ENCODE measurements at regions not wholly inside any gene's neighbourhood (a gene's known extent, or its start where the extent isn't known, plus 50 kb on each side); places are given as distances from the start of the nearest gene placed in this dataset.

DNA sequence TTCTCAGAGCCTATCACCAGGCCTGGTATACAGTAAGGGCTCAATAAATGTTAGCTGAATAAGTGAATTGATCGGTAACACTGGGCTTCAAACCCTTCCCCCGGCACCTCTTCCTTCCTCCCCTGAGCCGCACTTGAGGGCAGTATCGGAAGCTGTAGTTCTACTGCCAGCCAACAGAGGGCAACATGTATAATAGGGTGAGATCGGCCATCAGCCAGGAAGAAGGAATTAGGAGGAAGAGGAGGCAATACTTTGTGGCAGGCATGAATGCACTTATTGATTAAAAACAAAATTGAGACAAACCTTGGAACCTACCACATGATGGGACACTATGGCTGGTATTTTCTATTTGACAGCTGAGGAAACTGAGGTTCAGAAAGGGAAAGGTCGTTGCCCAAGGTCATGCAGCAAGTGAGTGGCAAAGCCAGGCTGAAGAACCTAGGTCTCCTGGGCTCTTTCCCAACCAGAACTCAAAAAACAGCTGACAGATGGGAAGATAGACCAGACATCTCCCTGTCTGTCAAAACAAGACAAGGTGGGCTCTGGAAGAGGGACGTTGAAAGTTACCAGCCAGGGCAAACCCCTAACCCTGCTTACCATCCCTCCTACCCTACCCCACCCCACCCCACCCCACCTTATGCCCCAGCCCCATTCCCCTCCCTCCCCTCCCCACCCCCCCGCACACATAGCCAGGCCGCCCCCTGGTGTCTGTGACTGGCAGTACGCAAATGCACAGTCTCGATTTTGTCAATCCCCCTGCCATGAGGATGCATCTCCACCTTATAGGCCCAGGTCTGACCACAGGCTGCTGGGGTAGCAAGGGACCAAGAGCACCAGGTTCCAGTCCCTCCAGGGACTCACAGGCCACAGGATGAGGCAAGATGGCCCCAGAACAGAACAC, 107.3 kb upstream of the RUNX3 start:
- Histone ChIP-seq H3K4me1 (ENCODE audit: insufficient read depth, low read length) (peaks cover 56% of the 10 kb centered on the region), H3K9me3 (ENCODE audit: low read depth, low read length) (no peaks in the 10 kb centered on the region), H3K4me3 (ENCODE audit: low read length) (no peak overlapping the region), H3K27me3 (ENCODE audit: insufficient read depth, low read length) (no peaks in the 10 kb centered on the region)

DNA sequence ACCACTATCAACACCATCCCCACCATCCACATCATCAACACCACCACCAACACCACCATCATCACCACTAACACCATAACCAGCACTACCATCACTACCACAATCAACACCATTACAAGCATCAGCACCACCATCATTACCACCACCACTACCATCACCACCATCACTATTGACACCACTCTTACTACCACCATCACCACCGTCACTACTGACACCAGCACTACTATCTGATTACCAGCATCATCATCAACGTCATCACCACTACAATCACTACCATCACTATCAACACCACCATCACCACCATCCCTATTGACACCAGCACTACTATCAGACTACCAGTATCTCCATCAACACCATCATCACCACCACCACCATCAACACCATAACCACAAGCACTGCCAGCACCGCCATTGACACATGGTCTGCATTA, 106.1 kb upstream of the RUNX3 start:
- no peak overlapping the region for H3K4me3 ChIP-seq (ENCODE audit: low read length)
- H3K9me3 ChIP-seq (ENCODE audit: low read depth, low read length): no peaks in the 10 kb centered on the region
- no peaks in the 10 kb centered on the region for H3K27me3 ChIP-seq (ENCODE audit: insufficient read depth, low read length)
- peaks cover 69% of the 10 kb centered on the region for H3K4me1 ChIP-seq (ENCODE audit: insufficient read depth, low read length)

DNA sequence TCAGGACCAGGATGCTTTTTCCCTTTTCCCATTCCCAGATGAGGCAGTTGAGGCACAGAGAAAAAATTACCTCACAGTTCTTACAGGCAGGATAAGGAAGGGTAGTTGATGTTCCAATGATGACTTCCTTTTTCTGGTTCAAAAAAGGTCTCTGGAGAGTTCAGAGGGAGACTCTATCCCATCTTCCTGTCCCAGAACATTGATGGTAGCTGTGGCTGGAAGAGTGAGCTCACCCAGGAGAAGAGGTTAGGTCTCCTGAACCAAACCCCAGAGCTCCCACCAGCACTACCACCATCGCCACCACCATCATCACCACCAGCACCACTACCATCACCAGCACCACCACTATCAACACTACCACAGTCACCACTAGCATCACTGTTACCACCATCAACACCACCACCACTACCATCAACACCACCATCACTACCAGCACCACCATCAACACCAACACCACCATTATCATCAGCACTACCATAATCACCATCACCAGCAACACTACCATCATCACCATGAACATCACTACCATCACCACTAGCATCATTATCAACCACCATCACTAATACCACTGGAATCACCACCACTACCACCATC, 105.5 kb upstream of the RUNX3 start:
- Histone ChIP-seq H3K4me1 (ENCODE audit: insufficient read depth, low read length) (peaks cover 74% of the 10 kb centered on the region), H3K27me3 (ENCODE audit: insufficient read depth, low read length) (no peaks in the 10 kb centered on the region), H3K9me3 (ENCODE audit: low read depth, low read length) (no peaks in the 10 kb centered on the region), H3K4me3 (ENCODE audit: low read length) (no peak overlapping the region)

DNA sequence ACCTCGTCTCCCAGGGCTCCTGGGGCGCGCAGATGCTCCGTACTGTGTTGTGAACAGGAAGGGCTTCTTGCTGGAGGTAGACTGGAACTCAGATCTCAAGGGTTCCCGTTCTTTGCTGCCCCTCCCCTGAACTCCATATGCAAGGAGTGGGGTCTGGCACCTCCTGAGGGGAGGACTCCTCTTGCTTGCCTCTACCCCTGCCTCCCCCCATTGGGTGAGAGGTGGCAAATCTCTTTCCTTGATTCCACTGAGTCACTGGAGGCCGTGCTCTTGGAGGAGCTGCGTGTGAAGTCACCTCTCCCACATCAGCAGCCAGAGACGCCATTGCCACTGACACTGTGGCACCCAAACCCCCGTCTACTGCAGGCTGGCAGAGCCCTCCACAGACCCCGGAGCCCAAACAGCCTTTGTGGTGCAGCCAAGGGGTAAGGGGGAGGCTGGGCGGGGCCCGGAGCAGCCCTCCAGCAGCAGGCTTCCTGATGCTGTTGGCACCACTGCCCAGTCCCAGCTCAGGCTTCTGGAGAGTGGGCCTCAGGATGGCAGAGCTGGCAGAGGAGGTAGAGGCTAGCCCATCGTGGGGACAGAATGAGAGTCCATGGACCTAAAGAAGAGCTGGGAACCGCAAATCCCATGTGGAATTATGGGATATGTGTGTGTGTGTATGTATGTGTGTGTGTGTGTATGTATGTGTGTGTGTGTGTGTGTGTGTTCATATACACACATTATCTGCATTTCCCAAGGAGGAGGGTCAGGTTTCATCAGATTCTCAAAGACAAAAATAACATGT, 104.9 kb upstream of the RUNX3 start:
- H3K4me1 ChIP-seq (ENCODE audit: insufficient read depth, low read length): peaks cover 81% of the 10 kb centered on the region
- H3K9me3 ChIP-seq (ENCODE audit: low read depth, low read length): no peaks in the 10 kb centered on the region
- H3K27me3 ChIP-seq (ENCODE audit: insufficient read depth, low read length): no peaks in the 10 kb centered on the region
- H3K4me3 ChIP-seq (ENCODE audit: low read length): no peak overlapping the region

DNA sequence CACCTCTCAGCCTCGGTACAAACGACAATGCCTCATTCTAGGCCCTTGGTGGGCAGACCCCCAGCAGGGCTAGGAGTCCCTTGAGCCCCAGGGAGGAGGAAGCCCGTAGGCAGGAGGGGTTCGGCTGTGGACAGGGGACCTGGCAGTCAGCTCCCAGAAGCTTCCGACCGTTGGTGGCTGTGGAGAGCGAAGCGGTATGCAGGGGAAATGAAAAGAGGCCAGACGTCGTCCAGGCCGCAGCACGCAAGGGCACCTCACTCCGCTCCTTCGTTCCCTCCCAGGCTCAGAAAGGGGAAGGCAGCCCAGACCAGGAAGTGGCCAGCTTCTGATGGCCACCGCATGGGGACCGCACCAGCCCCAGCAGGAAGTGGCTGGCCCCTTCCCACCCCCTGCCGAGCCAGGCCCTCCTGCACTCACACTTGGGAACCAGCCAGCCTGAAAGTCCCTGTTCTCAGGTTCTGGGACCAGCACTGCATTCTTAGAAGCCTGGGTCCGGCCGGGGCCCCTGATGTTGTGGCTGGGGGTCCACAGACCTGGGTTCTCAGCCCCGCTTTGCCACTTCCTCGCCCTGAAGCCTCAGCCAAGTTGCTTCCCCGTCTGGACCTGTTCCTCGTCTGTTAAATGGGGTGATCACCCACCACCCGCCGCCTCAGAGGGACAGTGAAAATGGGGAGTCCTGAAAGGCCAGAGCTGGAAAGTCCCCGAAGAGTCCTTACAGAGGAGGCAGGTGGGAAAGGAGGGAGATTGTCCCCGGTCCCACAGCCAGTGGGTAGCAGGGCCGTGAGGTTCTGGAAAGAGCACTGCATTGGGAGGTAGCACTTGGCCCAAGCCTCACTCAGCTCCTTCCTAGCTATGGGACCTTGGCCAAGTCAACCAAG, 104.0 kb upstream of the RUNX3 start:
- H3K4me3 ChIP-seq (ENCODE audit: low read length): no peak overlapping the region

DNA sequence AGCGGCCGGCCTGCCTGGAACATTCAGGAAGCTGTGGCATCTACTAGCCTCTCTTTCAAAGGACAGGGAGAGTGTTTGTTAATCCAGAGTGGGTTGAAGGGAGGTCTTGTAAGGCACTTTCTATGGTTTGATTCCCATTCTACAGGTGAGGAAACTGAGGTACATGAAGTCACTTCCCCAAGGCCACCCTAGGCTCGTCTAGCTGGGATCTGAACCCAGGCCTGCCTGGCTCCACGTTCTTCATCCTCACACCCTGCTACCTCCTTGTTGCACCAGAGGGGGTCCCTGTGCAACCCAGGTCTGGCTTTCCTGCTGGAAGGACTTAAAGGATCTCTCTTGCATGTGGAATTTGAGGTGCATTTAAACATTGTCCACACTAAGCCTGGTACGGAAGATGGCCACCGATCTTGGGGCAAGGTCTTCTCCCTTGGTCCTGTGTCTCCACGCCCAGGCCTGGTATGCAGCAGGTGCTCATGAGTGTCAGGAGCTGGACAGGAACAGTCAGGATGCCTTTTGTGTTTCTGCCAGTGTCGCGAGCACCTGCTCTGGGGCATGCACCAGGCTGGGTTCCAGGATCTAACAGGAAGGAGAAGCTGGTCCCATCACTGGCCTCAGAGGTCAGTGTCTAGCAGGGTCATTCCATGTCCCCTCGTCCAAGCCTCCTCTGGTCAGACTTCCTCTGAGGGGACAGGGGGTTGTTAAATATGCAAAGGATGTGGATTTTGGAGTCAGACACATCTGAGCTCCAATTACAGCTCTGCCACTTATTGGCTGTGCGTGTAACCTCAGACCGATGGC, 103.2 kb upstream of the RUNX3 start:
- H3K4me3 ChIP-seq (ENCODE audit: low read length): no peak overlapping the region
- H3K27me3 ChIP-seq (ENCODE audit: insufficient read depth, low read length): no peaks in the 10 kb centered on the region
- H3K9me3 ChIP-seq (ENCODE audit: low read depth, low read length): no peaks in the 10 kb centered on the region
- peaks cover 98% of the 10 kb centered on the region for H3K4me1 ChIP-seq (ENCODE audit: insufficient read depth, low read length)

More for the DNA sequence above, 104.0 kb upstream of the RUNX3 start:
- Histone ChIP-seq H3K4me1 (ENCODE audit: insufficient read depth, low read length) (peaks cover 90% of the 10 kb centered on the region), H3K9me3 (ENCODE audit: low read depth, low read length) (no peaks in the 10 kb centered on the region), H3K27me3 (ENCODE audit: insufficient read depth, low read length) (no peaks in the 10 kb centered on the region)

DNA sequence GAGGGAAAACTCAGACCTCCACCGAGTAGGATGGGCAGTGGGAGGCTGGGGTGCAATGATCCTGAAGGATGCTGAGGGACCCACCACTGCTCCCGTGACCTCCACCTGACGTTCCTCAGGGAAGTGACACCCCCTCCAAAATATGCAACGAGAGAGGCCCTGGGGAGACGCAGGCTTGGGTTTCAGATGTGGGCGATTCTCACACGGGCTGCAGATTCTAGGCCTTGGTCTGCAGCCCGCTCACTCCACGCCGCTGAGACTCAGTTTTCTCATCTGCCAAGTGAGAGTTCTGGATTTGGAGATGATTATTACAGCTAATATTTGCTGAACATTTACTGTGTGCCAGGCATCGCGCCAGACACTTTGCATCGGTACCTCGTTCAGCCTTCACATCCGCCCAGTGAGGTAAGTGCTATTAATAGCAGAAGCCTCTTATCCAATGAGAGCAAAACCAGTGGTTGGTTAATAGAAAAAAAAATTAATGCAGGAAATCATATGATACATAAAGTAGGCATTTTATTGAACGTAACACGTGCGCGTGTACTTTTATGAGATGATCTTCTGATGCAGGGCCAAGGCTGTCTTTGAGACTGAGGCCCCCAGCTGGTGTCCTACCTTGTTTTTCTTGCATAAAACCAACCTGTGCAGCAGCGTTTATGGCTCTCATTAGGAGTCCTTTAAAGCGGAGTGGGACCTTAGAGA, 102.0 kb upstream of the RUNX3 start:
- Histone ChIP-seq H3K9me3 (ENCODE audit: low read depth, low read length) (no peaks in the 10 kb centered on the region), H3K4me1 (ENCODE audit: insufficient read depth, low read length) (peaks cover 99% of the 10 kb centered on the region), H3K27me3 (ENCODE audit: insufficient read depth, low read length) (no peaks in the 10 kb centered on the region), H3K4me3 (ENCODE audit: low read length) (no peak overlapping the region)

DNA sequence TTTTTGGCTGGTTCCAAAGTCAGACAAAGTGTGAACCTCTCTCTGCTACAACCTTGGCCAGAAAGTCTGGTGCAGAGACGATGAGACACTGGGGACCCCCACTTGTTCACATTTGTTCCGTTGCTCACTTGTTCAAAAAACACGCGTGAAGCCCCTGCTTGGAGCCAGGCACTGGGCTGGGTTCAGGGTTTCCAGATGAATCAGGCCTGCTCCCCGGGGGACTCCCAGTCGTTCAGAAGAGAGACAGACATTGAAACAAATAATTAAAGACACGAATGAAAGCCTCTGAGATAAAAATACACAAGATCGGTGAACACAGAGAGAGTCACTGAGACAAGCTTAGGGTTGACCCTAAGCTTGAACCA, 101.5 kb upstream of the RUNX3 start:
- peaks cover 99% of the 10 kb centered on the region for H3K4me1 ChIP-seq (ENCODE audit: insufficient read depth, low read length)
- no peak overlapping the region for H3K4me3 ChIP-seq (ENCODE audit: low read length)
- H3K9me3 ChIP-seq (ENCODE audit: low read depth, low read length): no peaks in the 10 kb centered on the region
- no peaks in the 10 kb centered on the region for H3K27me3 ChIP-seq (ENCODE audit: insufficient read depth, low read length)

DNA sequence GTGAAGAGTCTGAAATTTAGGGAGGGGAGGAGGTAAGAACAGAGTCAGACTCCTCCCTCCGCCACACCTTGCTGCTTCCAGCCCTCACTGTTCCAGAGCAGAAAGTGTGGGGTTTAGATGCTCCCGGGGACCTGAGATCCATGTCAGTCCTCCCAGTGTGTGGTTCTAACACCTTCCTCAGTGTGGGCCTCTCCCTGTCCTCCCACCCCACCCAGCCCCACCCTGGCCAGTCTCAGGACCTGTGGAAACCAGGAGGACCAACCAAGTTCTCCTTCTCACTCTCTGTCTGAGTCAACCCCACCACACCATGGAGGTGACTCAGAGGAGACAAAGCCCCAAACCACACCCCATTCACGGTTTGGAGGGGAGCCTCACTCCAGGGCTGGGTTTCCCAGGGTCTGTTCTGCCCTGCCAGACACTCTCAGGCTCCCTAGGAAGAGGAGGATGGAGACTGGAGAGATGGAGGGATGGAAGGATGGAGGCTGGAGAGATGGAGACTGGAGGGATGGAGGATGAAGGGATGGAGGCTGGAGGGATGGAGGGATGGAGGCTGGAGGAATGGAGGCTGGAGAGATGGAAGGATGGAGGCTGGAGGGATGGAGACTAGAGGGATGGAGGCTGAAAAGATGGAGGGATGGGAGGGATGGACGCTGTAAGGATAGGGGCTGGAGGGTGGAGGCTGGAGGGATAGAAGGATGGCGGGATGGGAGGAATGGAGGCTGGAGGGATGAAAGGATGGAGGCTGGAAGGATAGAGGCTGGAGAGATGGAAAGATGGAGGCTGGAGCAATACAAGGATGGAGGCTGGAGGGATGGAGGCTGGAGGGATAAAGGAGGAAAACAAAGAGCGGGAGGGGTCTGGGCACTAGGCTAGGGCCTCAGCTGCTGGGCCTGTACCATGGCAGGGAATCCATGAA, 100.9 kb upstream of the RUNX3 start:
- no peak overlapping the region for H3K4me3 ChIP-seq (ENCODE audit: low read length)
- H3K4me1 ChIP-seq (ENCODE audit: insufficient read depth, low read length): peaks cover 96% of the 10 kb centered on the region
- H3K27me3 ChIP-seq (ENCODE audit: insufficient read depth, low read length): no peaks in the 10 kb centered on the region
- H3K9me3 ChIP-seq (ENCODE audit: low read depth, low read length): no peaks in the 10 kb centered on the region

DNA sequence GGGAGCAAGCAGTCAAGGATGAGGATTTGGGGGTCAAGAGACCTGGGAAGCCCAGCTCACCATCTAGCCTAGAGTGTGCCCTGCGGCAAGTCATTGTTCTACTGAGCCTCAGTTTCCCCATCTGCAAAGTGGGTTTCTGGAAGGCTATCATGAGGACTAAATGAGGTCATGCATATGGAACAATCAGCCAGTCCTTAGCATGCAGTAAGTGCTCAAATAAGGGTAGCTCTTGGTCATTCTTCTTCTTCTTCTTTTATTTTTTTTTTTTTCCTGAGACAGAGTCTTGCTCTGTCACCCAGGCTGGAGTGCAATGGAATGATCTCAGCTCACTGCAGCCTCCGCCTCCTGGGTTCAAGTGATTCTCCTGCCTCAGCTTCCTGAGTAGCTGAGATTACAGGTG, 99.9 kb upstream of the RUNX3 start:
- H3K4me1 ChIP-seq (ENCODE audit: insufficient read depth, low read length): peaks cover 96% of the 10 kb centered on the region
- no peak overlapping the region for H3K4me3 ChIP-seq (ENCODE audit: low read length)
- no peaks in the 10 kb centered on the region for H3K27me3 ChIP-seq (ENCODE audit: insufficient read depth, low read length)
- no peaks in the 10 kb centered on the region for H3K9me3 ChIP-seq (ENCODE audit: low read depth, low read length)

DNA sequence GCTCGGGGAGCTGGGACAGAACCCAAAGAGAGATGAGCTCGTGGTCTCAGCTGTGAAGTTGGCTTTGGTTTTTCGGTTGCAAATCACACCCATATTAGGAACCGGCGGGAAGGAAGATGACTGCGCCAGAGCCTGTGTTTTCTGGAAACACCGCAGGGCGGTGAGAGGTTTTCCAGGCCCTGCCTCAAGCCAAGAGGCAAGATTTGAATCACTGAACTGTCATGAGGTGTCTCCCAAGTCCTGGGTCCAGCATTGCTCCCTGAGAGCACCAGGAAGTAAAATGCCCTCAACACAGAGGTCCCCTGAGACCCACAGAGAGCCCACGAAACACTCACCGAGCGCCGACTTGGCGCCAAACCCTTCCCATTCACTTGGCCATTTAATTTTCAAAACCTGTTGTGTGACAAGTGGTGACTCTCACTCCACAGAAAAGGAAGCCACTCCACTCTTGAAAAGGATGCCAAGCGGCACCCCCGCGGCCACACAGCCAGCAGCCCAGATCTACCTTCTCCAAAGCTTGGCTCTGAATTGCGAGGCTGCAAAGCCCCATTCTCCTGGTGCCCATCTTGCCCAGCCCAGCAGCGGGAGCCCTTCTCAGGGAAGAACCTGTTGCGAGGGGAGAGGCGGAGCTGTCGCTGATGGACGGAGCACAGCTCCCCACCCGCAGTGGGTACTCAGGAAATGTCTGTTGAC, 99.0 kb upstream of the RUNX3 start:
- H3K4me3 ChIP-seq (ENCODE audit: low read length): no peak overlapping the region
- no peaks in the 10 kb centered on the region for H3K27me3 ChIP-seq (ENCODE audit: insufficient read depth, low read length)
- peaks cover 96% of the 10 kb centered on the region for H3K4me1 ChIP-seq (ENCODE audit: insufficient read depth, low read length)
- H3K9me3 ChIP-seq (ENCODE audit: low read depth, low read length): no peaks in the 10 kb centered on the region

DNA sequence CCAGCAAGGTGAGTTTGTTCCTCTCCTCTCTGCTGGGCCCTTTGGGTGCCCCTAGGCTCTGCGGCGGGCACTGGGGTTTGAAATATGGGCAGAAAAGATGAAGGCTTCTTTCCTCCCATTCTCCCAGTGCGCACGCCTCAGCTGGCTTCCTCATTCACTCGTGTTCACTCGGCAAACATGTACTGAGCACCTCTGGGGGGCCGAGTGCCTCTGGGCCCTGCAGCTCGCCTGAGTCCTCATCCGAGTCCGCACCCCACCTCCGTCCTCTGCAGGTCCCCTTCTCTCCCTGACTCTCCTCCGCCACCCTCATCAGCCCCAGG, 98.5 kb upstream of the RUNX3 start:
- Histone ChIP-seq H3K4me1 (ENCODE audit: insufficient read depth, low read length) (peaks cover 96% of the 10 kb centered on the region), H3K9me3 (ENCODE audit: low read depth, low read length) (no peaks in the 10 kb centered on the region), H3K27me3 (ENCODE audit: insufficient read depth, low read length) (no peaks in the 10 kb centered on the region), H3K4me3 (ENCODE audit: low read length) (no peak overlapping the region)

All from mononuclear cell (primary cell).